WTC11 (cell line): ENCODE measurements at regions not wholly inside any gene's neighbourhood (a gene's known extent, or its start where the extent isn't known, plus 50 kb on each side); places are given as distances from the start of the nearest gene placed in this dataset.

Experiments
- CBFB ChIP-seq: sonication (generic); formaldehyde crosslinking; IDR thresholded peaks from 2 replicates; pipeline ENCODE4 v1.8.1; 2022; ENCODE audit warnings: mild to moderate bottlenecking, low read depth, missing genetic modification reagents
- CTCF ChIP-seq: fragments of 200-600 bp; IDR thresholded peaks from 2 replicates; pipeline ENCODE4 v1.8.0; 2022; ENCODE audit warnings: antibody characterized with exemption
- ESRRA ChIP-seq: sonication (generic); formaldehyde crosslinking; IDR thresholded peaks from 2 replicates; pipeline ENCODE4 v1.8.1; 2022; ENCODE audit warnings: mild to moderate bottlenecking, missing genetic modification reagents, borderline replicate concordance
- JUN ChIP-seq: sonication (generic); formaldehyde crosslinking; IDR thresholded peaks from 2 replicates; pipeline ENCODE4 v1.8.0; 2023; ENCODE audit warnings: mild to moderate bottlenecking, missing genetic modification reagents
- TP53 ChIP-seq: sonication (generic); formaldehyde crosslinking; IDR thresholded peaks from 2 replicates; pipeline ENCODE4 v1.8.1; 2023; ENCODE audit warnings: mild to moderate bottlenecking, missing genetic modification reagents
- ZBTB21 ChIP-seq: sonication (generic); formaldehyde crosslinking; IDR thresholded peaks from 2 replicates; pipeline ENCODE4 v1.8.1; 2023; ENCODE audit warnings: mild to moderate bottlenecking, missing genetic modification reagents, borderline replicate concordance
- ZNF425 ChIP-seq: fragments of 250-450 bp; sonication (Bioruptor Pico); conservative IDR thresholded peaks from 2 replicates; pipeline ENCODE4 v1.9.0; 2021; ENCODE audit warnings: mild to moderate bottlenecking
- TF ChIP-seq, protein P1 (sequence below): sonication (generic); formaldehyde crosslinking; conservative IDR thresholded peaks from 2 replicates; pipeline ENCODE4 v1.8.1; 2022; ENCODE audit warnings: mild to moderate bottlenecking, missing genetic modification reagents

- TF ChIP-seq CTCF (no peak), ZBTB21 (no peak), JUN (CRISPR knock-in tag) (no peak), CBFB (no peak), ZNF425 (no peak), TP53 (CRISPR knock-in tag) (no peak), ESRRA (no peak)
- TF ChIP-seq, protein P1, sequence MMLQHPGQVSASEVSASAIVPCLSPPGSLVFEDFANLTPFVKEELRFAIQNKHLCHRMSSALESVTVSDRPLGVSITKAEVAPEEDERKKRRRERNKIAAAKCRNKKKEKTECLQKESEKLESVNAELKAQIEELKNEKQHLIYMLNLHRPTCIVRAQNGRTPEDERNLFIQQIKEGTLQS: no peak
Observed at GRCh38 chr14:31965735-31966598, 111.1 kb upstream of the ARHGAP5 start.
